ENCODE measurements at regions not wholly inside any gene's neighbourhood (a gene's known extent, or its start where the extent isn't known, plus 50 kb on each side); places are given as distances from the start of the nearest gene placed in this dataset.

GRCh38 chr1:181191494-181192040, 103.1 kb downstream of the IER5 start:
- Mint-ChIP-seq H3K36me3 (ENCODE audit: insufficient read depth) (no peaks in the 10 kb centered on the region), H3K9me3 (no peaks in the 10 kb centered on the region), H3K4me3 (no peak overlapping the region), H3K4me1 (ENCODE audit: low read depth in 2 of 2) (peaks cover 3 to 4% of the 10 kb centered on the region in 2 donors), H3K27me3 (peaks cover 53 to 90% of the 10 kb centered on the region in 2 donors), H3K27ac (no peak overlapping the region)
- no peak for DNase-seq
- no peak for ATAC-seq (replicated peaks)

DNA sequence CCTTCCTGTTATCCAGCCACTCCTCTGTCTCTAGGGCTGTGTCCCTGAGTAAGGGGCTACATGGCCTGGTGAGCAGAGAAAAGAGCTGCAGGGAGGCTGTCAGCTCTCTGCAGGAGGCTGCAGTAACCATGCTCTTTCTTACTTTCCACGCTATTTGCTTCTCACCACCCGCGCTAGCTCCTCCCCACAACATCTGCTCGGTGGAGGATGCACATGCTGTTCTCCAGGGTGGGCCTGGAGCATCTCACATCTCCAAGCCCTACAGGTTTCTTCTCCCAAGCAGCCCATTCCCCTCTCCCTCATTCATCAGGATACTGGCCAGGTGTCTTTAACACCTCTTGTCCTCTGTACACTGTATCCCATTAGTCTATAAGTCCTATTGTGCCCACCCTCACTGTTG, 103.8 kb downstream of the IER5 start:
- no peaks in the 10 kb centered on the region for H3K36me3 Mint-ChIP-seq (ENCODE audit: insufficient read depth)
- no peaks in the 10 kb centered on the region for H3K9me3 Mint-ChIP-seq
- ATAC-seq (replicated peaks) (no peak), DNase-seq (no peak)
- peaks cover 47 to 84% of the 10 kb centered on the region in 2 donors for H3K27me3 Mint-ChIP-seq
- no peak overlapping the region for H3K27ac Mint-ChIP-seq
- peaks cover 3 to 4% of the 10 kb centered on the region in 2 donors for H3K4me1 Mint-ChIP-seq (ENCODE audit: low read depth in 2 of 2)
- H3K4me3 Mint-ChIP-seq = no peak overlapping the region

GRCh38 chr1:181202986-181203555, 114.6 kb downstream of the IER5 start:
- no peaks in the 10 kb centered on the region for H3K9me3 Mint-ChIP-seq
- ATAC-seq (replicated peaks) = no peak
- no peak overlapping the region for H3K4me3 Mint-ChIP-seq
- no peak for DNase-seq
- H3K27ac Mint-ChIP-seq = no peak overlapping the region
- no peaks in the 10 kb centered on the region for H3K36me3 Mint-ChIP-seq (ENCODE audit: insufficient read depth)
- H3K27me3 Mint-ChIP-seq = peaks cover 35 to 47% of the 10 kb centered on the region in 2 donors
- no peaks in the 10 kb centered on the region for H3K4me1 Mint-ChIP-seq (ENCODE audit: low read depth in 2 of 2)

GRCh38 chr1:181204530-181204929, 116.0 kb downstream of the IER5 start:
- ATAC-seq (replicated peaks) (no peak), DNase-seq (no peak)
- no peak overlapping the region for H3K4me3 Mint-ChIP-seq
- H3K27ac Mint-ChIP-seq = no peak overlapping the region
- H3K27me3 Mint-ChIP-seq = peaks cover 29 to 47% of the 10 kb centered on the region in 2 donors
- H3K4me1 Mint-ChIP-seq (ENCODE audit: low read depth in 2 of 2) = no peaks in the 10 kb centered on the region
- H3K36me3 Mint-ChIP-seq (ENCODE audit: insufficient read depth) = peaks cover 3% of the 10 kb centered on the region
- H3K9me3 Mint-ChIP-seq = no peaks in the 10 kb centered on the region

DNA sequence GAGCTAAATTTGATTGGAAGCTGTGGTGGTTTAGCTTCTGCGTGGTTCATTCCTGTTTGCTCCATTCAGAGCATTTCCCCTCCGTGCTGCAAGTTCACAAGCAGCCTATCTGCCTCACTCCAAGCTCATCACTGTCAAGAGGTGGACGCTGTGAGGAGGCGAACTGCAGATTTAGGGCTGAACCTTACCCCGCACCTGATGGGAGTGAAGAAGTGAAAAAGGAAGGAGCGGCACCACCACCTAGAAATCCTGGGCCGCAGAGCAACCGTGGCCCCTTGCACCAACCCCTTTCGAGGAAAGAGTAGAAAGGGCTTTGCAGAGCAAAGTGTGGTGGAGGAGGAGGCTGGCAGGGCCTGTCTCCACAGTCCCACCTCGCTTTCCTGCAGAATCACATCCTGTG, 117.4 kb downstream of the IER5 start:
- DNase-seq = no peak
- H3K27me3 Mint-ChIP-seq = peaks cover 20 to 43% of the 10 kb centered on the region in 2 donors
- H3K36me3 Mint-ChIP-seq (ENCODE audit: insufficient read depth) = peaks cover 3% of the 10 kb centered on the region
- no peak overlapping the region for H3K4me3 Mint-ChIP-seq
- H3K4me1 Mint-ChIP-seq (ENCODE audit: low read depth in 2 of 2) = no peaks in the 10 kb centered on the region
- no peaks in the 10 kb centered on the region for H3K9me3 Mint-ChIP-seq
- no peak overlapping the region for H3K27ac Mint-ChIP-seq
- no peak for ATAC-seq (replicated peaks)

GRCh38 chr1:181206513-181206912, 118.0 kb downstream of the IER5 start:
- DNase-seq (no peak), ATAC-seq (replicated peaks) (no peak)
- Mint-ChIP-seq H3K36me3 (ENCODE audit: insufficient read depth) (peaks cover 3% of the 10 kb centered on the region), H3K27me3 (peaks cover 25 to 49% of the 10 kb centered on the region in 2 donors), H3K4me1 (ENCODE audit: low read depth in 2 of 2) (no peaks in the 10 kb centered on the region), H3K27ac (no peak overlapping the region), H3K4me3 (no peak overlapping the region), H3K9me3 (no peaks in the 10 kb centered on the region)

DNA sequence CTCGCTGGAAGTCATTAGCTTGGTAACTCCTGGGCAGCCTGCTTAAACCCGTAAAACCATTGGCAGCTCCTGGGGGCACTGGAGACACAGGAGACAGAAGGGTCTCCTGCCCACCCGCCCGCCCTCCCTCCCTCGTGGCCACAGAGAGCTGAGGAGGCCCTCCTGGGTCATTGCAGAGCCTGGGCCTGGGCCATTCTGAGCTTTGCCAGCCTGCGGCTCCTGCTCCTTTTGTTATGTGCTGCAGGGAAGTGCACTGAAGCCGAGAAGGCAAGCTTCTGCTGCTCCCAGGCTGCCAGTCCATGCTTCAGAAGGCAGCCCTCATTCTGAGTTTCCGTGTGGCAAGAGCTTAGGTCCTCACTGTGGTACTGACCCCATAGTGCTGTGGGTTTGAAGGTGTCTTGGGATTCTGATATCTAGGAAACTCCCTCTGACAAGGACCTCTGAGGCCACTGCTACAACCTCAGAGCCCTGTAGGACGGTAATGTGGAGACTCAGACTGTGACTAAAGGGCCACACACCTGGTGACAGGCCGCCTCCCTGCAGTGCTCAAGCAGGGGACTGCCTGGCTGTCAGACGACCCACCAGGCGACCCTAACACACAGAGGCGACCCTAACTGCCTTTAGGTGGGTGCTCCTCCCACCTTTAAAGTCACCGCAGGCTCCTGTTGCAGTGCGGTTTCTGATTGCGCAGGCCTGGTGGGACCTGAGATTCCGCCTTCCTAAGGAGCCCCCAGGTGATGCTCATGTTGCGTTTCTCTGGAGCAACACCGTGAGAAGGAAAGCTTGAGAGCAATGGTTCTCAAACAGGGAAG, 118.7 kb downstream of the IER5 start:
- H3K9me3 Mint-ChIP-seq = no peaks in the 10 kb centered on the region
- peaks cover 3% of the 10 kb centered on the region for H3K36me3 Mint-ChIP-seq (ENCODE audit: insufficient read depth)
- DNase-seq = no peak
- no peak for ATAC-seq (replicated peaks)
- H3K4me3 Mint-ChIP-seq = no peak overlapping the region
- no peaks in the 10 kb centered on the region for H3K4me1 Mint-ChIP-seq (ENCODE audit: low read depth in 2 of 2)
- no peak overlapping the region for H3K27ac Mint-ChIP-seq
- peaks cover 25 to 53% of the 10 kb centered on the region in 2 donors for H3K27me3 Mint-ChIP-seq

DNA sequence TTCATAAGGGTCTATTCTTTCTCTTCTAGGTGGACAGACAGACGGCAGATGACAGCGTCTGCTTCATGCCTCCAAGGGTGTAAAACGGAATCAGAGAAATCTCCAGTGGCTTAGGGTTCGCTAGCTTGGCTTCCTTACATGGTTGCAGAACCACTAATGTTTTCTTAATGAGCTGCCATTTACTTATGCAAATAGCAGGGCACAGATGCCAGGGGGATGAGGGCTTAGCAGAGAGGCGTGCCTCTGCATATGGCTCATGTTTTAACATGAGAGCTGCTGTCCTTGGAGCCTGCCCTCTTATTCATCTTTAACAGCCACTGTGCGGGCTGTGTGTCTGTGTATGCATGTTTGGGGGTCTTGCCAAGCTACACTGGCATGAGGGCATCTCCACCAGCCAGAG, 119.6 kb downstream of the IER5 start:
- no peak for DNase-seq
- Mint-ChIP-seq H3K36me3 (ENCODE audit: insufficient read depth) (peaks cover 3% of the 10 kb centered on the region), H3K27ac (no peak overlapping the region), H3K27me3 (peaks cover 25 to 51% of the 10 kb centered on the region in 2 donors), H3K4me1 (ENCODE audit: low read depth in 2 of 2) (no peaks in the 10 kb centered on the region), H3K9me3 (no peaks in the 10 kb centered on the region), H3K4me3 (no peak overlapping the region)
- no peak for ATAC-seq (replicated peaks)

DNA sequence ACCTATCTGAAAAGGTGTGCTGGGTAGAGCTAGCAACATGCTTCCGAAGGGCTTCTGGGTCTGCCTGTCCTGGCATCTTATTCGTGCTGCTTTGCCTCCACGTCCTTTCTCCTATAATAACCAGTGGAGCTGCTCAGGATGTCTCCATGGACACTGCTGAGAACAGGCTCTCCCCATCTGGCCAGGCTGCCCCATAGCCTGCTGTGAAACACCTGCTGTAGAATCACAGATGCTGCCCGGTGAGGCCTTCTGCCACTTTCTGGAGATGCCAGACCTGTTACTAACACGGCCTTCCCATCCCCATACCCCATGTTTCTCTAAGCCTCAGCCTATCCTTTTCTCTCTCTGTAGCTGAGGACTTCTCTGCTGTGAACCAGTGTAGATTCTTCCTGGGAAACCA, 120.5 kb downstream of the IER5 start:
- Mint-ChIP-seq H3K36me3 (ENCODE audit: insufficient read depth) (peaks cover 3% of the 10 kb centered on the region), H3K9me3 (no peaks in the 10 kb centered on the region), H3K4me1 (ENCODE audit: low read depth in 2 of 2) (no peaks in the 10 kb centered on the region), H3K27ac (no peak overlapping the region), H3K27me3 (peaks cover 29 to 51% of the 10 kb centered on the region in 2 donors), H3K4me3 (no peak overlapping the region)
- DNase-seq = no peak
- no peak for ATAC-seq (replicated peaks)

- no peak for ATAC-seq (replicated peaks)
- no peak overlapping the region for H3K4me3 Mint-ChIP-seq
- H3K27ac Mint-ChIP-seq = no peak overlapping the region
- no peaks in the 10 kb centered on the region for H3K4me1 Mint-ChIP-seq (ENCODE audit: low read depth in 2 of 2)
- H3K9me3 Mint-ChIP-seq = peaks cover 0 to 3% of the 10 kb centered on the region in 2 donors
- peaks cover 3% of the 10 kb centered on the region for H3K36me3 Mint-ChIP-seq (ENCODE audit: insufficient read depth)
- no peak for DNase-seq
- peaks cover 46 to 73% of the 10 kb centered on the region in 2 donors for H3K27me3 Mint-ChIP-seq
These were observed 124.6 kb downstream of the IER5 start for GRCh38 chr1:181213056-181213455.

GRCh38 chr1:181216591-181216994, 128.1 kb downstream of the IER5 start:
- no peaks in the 10 kb centered on the region for H3K4me1 Mint-ChIP-seq (ENCODE audit: low read depth in 2 of 2)
- DNase-seq (no peak), ATAC-seq (replicated peaks) (no peak)
- H3K4me3 Mint-ChIP-seq = no peak overlapping the region
- H3K9me3 Mint-ChIP-seq = peaks cover 0 to 3% of the 10 kb centered on the region in 2 donors
- no peaks in the 10 kb centered on the region for H3K36me3 Mint-ChIP-seq (ENCODE audit: insufficient read depth)
- H3K27me3 Mint-ChIP-seq = peaks cover 61 to 84% of the 10 kb centered on the region in 2 donors
- H3K27ac Mint-ChIP-seq = no peak overlapping the region

- Mint-ChIP-seq H3K4me3 (no peak overlapping the region), H3K36me3 (ENCODE audit: insufficient read depth) (no peaks in the 10 kb centered on the region), H3K27me3 (peaks cover 63 to 89% of the 10 kb centered on the region in 2 donors), H3K27ac (no peak overlapping the region), H3K4me1 (ENCODE audit: low read depth in 2 of 2) (no peaks in the 10 kb centered on the region), H3K9me3 (peaks cover 3 to 6% of the 10 kb centered on the region in 2 donors)
- DNase-seq (no peak), ATAC-seq (replicated peaks) (no peak)
These were observed 131.4 kb downstream of the IER5 start for GRCh38 chr1:181219938-181220337.

DNA sequence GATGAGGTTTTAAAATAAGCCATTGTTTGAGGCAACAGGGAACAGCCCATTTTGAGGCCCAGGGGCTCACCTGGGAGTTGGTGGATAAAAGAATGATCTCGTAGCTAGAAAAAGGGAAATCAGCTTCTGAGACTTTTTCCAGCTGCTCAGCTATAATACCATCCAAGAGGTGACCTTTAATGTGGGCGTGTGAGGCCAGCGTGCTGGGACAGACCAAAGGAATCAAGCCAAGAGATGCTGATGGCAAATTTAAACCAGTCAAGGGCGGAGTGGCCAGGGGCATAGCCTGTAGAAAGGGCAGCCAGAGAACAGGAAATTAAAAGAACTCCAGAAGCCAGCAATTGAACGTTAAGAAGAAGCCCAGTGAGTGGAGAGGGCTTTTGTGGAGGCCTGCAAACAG, 132.6 kb downstream of the IER5 start:
- H3K9me3 Mint-ChIP-seq = peaks cover 3 to 7% of the 10 kb centered on the region in 2 donors
- no peak for ATAC-seq (replicated peaks)
- no peaks in the 10 kb centered on the region for H3K4me1 Mint-ChIP-seq (ENCODE audit: low read depth in 2 of 2)
- DNase-seq = no peak
- H3K27me3 Mint-ChIP-seq = peaks cover 60 to 79% of the 10 kb centered on the region in 2 donors
- H3K27ac Mint-ChIP-seq = no peak overlapping the region
- H3K36me3 Mint-ChIP-seq (ENCODE audit: insufficient read depth) = no peaks in the 10 kb centered on the region
- H3K4me3 Mint-ChIP-seq = no peak overlapping the region

GRCh38 chr1:181222972-181223505, 134.5 kb downstream of the IER5 start:
- Mint-ChIP-seq H3K36me3 (ENCODE audit: insufficient read depth) (no peaks in the 10 kb centered on the region), H3K9me3 (peaks cover 0 to 7% of the 10 kb centered on the region in 2 donors), H3K27ac (no peak overlapping the region), H3K4me3 (no peak overlapping the region), H3K27me3 (peaks cover 51 to 59% of the 10 kb centered on the region in 2 donors), H3K4me1 (ENCODE audit: low read depth in 2 of 2) (no peaks in the 10 kb centered on the region)
- ATAC-seq (replicated peaks) = no peak
- DNase-seq = no peak
